ENCODE measurements at regions not wholly inside any gene's neighbourhood (a gene's known extent, or its start where the extent isn't known, plus 50 kb on each side); places are given as distances from the start of the nearest gene placed in this dataset.

GRCh38 chr3:166877971-166878370 lies 502.1 kb downstream of the ZBBX start:
- Histone ChIP-seq H3K4me1 (ENCODE audit: control insufficient read depth in 1 of 2, insufficient read depth in 2 of 2, low read length in 2 of 2) (no peaks in the 10 kb centered on the region), H3K27me3 (ENCODE audit: control insufficient read depth in 2 of 2, insufficient read depth in 2 of 2, low read length in 2 of 2) (no peaks in the 10 kb centered on the region), H3K9me3 (replicated peaks in 1 of 2; ENCODE audit: control insufficient read depth in 1 of 2, insufficient read depth in 1 of 2, low read length in 2 of 2) (peaks cover 6% of the 10 kb centered on the region in 2 donors), H3K4me2 (replicated peaks; ENCODE audit: extremely low read depth, low read length, poor library complexity, severe bottlenecking) (no peak overlapping the region), H3K27ac (ENCODE audit: low read depth in 1 of 2, low read length in 2 of 2) (no peak overlapping the region), H3K4me3 (replicated peaks in 1 of 3; ENCODE audit: low read depth in 2 of 3, low read length in 3 of 3) (no peak overlapping the region), H3K36me3 (replicated peaks in 1 of 2; ENCODE audit: control insufficient read depth in 1 of 2, insufficient read depth in 2 of 2, low read length in 2 of 2) (no peaks in the 10 kb centered on the region), H4K20me1 (ENCODE audit: insufficient read depth, low read length) (no peaks in the 10 kb centered on the region), H2AFZ (ENCODE audit: insufficient read depth, low read depth, low read length, poor library complexity, severe bottlenecking) (no peak overlapping the region), H3K9ac (ENCODE audit: insufficient read depth, low read length, poor library complexity, severe bottlenecking) (no peak overlapping the region), H3K79me2 (ENCODE audit: insufficient read depth, low read length) (no peaks in the 10 kb centered on the region)
- intact Hi-C loops (cut with micrococcal nuclease) = no loop called here
- Mint-ChIP-seq H3K9me3 (peaks cover 0 to 4% (median 2%) of the 10 kb centered on the region in 7 donors), H3K36me3 (no peaks in the 10 kb centered on the region), H3K27ac (no peak overlapping the region), H3K27me3 (ENCODE audit: low read depth in 3 of 3) (peaks cover 0 to 1% (median 0%) of the 10 kb centered on the region in 3 donors), H3K4me3 (no peak overlapping the region), H3K4me1 (no peaks in the 10 kb centered on the region)
- TF ChIP-seq, protein P1, sequence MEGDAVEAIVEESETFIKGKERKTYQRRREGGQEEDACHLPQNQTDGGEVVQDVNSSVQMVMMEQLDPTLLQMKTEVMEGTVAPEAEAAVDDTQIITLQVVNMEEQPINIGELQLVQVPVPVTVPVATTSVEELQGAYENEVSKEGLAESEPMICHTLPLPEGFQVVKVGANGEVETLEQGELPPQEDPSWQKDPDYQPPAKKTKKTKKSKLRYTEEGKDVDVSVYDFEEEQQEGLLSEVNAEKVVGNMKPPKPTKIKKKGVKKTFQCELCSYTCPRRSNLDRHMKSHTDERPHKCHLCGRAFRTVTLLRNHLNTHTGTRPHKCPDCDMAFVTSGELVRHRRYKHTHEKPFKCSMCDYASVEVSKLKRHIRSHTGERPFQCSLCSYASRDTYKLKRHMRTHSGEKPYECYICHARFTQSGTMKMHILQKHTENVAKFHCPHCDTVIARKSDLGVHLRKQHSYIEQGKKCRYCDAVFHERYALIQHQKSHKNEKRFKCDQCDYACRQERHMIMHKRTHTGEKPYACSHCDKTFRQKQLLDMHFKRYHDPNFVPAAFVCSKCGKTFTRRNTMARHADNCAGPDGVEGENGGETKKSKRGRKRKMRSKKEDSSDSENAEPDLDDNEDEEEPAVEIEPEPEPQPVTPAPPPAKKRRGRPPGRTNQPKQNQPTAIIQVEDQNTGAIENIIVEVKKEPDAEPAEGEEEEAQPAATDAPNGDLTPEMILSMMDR (IDR thresholded peaks at IDR 0.05) = no peak
- DNase-seq = no peak

GRCh38 chr3:166864473-166865467 lies 515.3 kb downstream of the ZBBX start:
- peaks cover 0 to 18% (median 15%) of the 10 kb centered on the region in 7 donors for H3K9me3 Mint-ChIP-seq
- no peaks in the 10 kb centered on the region for H3K36me3 Mint-ChIP-seq
- no peak overlapping the region for H3K27ac Mint-ChIP-seq
- intact Hi-C loops (cut with micrococcal nuclease) = no loop called here
- Histone ChIP-seq H3K4me1 (ENCODE audit: control insufficient read depth in 1 of 2, insufficient read depth in 2 of 2, low read length in 2 of 2) (no peaks in the 10 kb centered on the region), H3K4me3 (replicated peaks in 1 of 3; ENCODE audit: low read depth in 2 of 3, low read length in 3 of 3) (no peak overlapping the region), H3K27ac (ENCODE audit: low read depth in 1 of 2, low read length in 2 of 2) (no peak overlapping the region), H2AFZ (ENCODE audit: insufficient read depth, low read depth, low read length, poor library complexity, severe bottlenecking) (no peak overlapping the region), H3K4me2 (replicated peaks; ENCODE audit: extremely low read depth, low read length, poor library complexity, severe bottlenecking) (no peak overlapping the region), H3K27me3 (ENCODE audit: control insufficient read depth in 2 of 2, insufficient read depth in 2 of 2, low read length in 2 of 2) (no peaks in the 10 kb centered on the region), H3K36me3 (replicated peaks in 1 of 2; ENCODE audit: control insufficient read depth in 1 of 2, insufficient read depth in 2 of 2, low read length in 2 of 2) (no peaks in the 10 kb centered on the region), H4K20me1 (ENCODE audit: insufficient read depth, low read length) (no peaks in the 10 kb centered on the region), H3K79me2 (ENCODE audit: insufficient read depth, low read length) (no peaks in the 10 kb centered on the region), H3K9me3 (replicated peaks in 1 of 2; ENCODE audit: control insufficient read depth in 1 of 2, insufficient read depth in 1 of 2, low read length in 2 of 2) (peaks cover 20 to 23% of the 10 kb centered on the region in 2 donors), H3K9ac (ENCODE audit: insufficient read depth, low read length, poor library complexity, severe bottlenecking) (no peak overlapping the region)
- no peak for DNase-seq
- no peak overlapping the region for H3K4me3 Mint-ChIP-seq
- TF ChIP-seq, protein P1 (IDR thresholded peaks at IDR 0.05) = no peak
- H3K27me3 Mint-ChIP-seq (ENCODE audit: low read depth in 3 of 3) = peaks cover 0 to 2% (median 0%) of the 10 kb centered on the region in 3 donors
- no peaks in the 10 kb centered on the region for H3K4me1 Mint-ChIP-seq
- 92% methylated on average over 7 of the region's 10 CpGs for WGBS (ENCODE audit: insufficient coverage)

Measured in CD14-positive monocyte (primary cell).